ENCODE measurements at regions not wholly inside any gene's neighbourhood (a gene's known extent, or its start where the extent isn't known, plus 50 kb on each side); places are given as distances from the start of the nearest gene placed in this dataset.

GRCh38 chr1:20405051-20405754, 80.8 kb downstream of the CAMK2N1 start:
- DNase-seq (ENCODE audit: low spot score) (no peak), ATAC-seq (no peak), FAIRE-seq (no peak)
- WGBS (ENCODE audit: low lambda C conversion rate), result 33% methylated on average over 8 of the region's 13 CpGs
- ChIA-PET POLR2A (no interaction called here), CTCF (ENCODE audit: low intra/inter-chr PET ratio, low total read pairs) (no interaction called here)
- H3K27ac ChIP-seq (ENCODE audit: extremely low read length, insufficient read depth, low read length), result no peak overlapping the region
- no peaks in the 10 kb centered on the region for H3K9me3 ChIP-seq (ENCODE audit: low read length)
- in situ Hi-C loops (cut with HindIII; ENCODE audit: extremely low pct_ligation_motif_present, low pct_unique_long_range_greater_than_20kb), result no loop called here
- no peaks in the 10 kb centered on the region for H3K79me2 ChIP-seq (ENCODE audit: insufficient read depth, low read length)
- H2AFZ ChIP-seq (ENCODE audit: low read length), result no peak overlapping the region
- intact Hi-C loops (cut with micrococcal nuclease; ENCODE audit: unreplicated experiment), result no loop called here
- no peaks in the 10 kb centered on the region for H4K20me1 ChIP-seq (ENCODE audit: insufficient read depth, low read length)
- no TSS peak for BruUV-seq (replicated peaks)
- no peak overlapping the region for H3K4me3 ChIP-seq (replicated peaks in 1 of 3; ENCODE audit: insufficient read depth in 1 of 3, low read depth in 2 of 3, low read length in 3 of 3)
- H3K4me1 ChIP-seq (ENCODE audit: insufficient read depth, low read length), result no peaks in the 10 kb centered on the region
- no peaks in the 10 kb centered on the region for H3K36me3 ChIP-seq (replicated peaks in 1 of 2; ENCODE audit: control insufficient read depth in 1 of 2, insufficient read depth in 2 of 2, low read length in 2 of 2)
- H3K9ac ChIP-seq (ENCODE audit: insufficient read depth, low read depth, low read length), result no peak overlapping the region
- TF ChIP-seq ZFP41 (CRISPR knock-in tag; IDR thresholded peaks at IDR 0.05; ENCODE audit: borderline replicate concordance), result no peak
- TF ChIP-seq ZNF121 (CRISPR knock-in tag; IDR thresholded peaks at IDR 0.05), result no peak
- no peak for TF ChIP-seq NPAS2 (CRISPR knock-in tag; IDR thresholded peaks at IDR 0.05; ENCODE audit: borderline replicate concordance)
- H3K27me3 ChIP-seq (ENCODE audit: control insufficient read depth in 1 of 2, insufficient read depth in 2 of 2, low read length in 2 of 2), result peaks cover 1 to 25% of the 10 kb centered on the region in 2 experiments; a peak in 4 of 5 replicates
- no peak overlapping the region for H3K4me2 ChIP-seq (ENCODE audit: low read depth, low read length)

Data from HepG2 (cell line).